Neural cell (in vitro differentiated cells): ENCODE measurements at regions not wholly inside any gene's neighbourhood (a gene's known extent, or its start where the extent isn't known, plus 50 kb on each side); places are given as distances from the start of the nearest gene placed in this dataset.

Experiments
- CTCF ChIP-seq: fragments of 450-650 bp; IDR thresholded peaks from 2 replicates; pipeline ENCODE4 v1.5.1; 2014; ENCODE audit warnings: antibody characterized with exemption, mild to moderate bottlenecking, moderate library complexity; ENCODE audit not compliant: poor library complexity, severe bottlenecking
- EZH2 ChIP-seq: fragments of 200-600, 300-800 bp; shearing (Covaris generic), sonication (generic); IDR thresholded peaks from 2 replicates; pipeline ENCODE4 v1.6.1; 2014; ENCODE audit warnings: antibody characterized with exemption, low read length, borderline replicate concordance, mild to moderate bottlenecking; ENCODE audit not compliant: insufficient read depth, poor library complexity, severe bottlenecking

- TF ChIP-seq CTCF = no peak
- no peak for TF ChIP-seq EZH2
Observed at GRCh38 chr7:34385384-34385783, 272.6 kb upstream of the NPSR1 start.
